GM12878 (cell line): ENCODE measurements at regions not wholly inside any gene's neighbourhood (a gene's known extent, or its start where the extent isn't known, plus 50 kb on each side); places are given as distances from the start of the nearest gene placed in this dataset.

ENCODE experiments used
- ATAC-seq: fragments of 200-7000 bp; cut with Tn5 transposase; 3 replicates; pipeline ENCODE4 v1.9.1; 2020; ENCODE audit warnings: mild to moderate bottlenecking, moderate library complexity
- BruUV-seq: library from RNA; stranded (reverse); fragments of 400-500 nt; replicated peaks from 2 replicates; lab custom pipeline; 2021; lab: Mats Ljungman, UMichigan
- CTCF ChIA-PET: fragments of 300-600 bp; sonication (Branson Sonifier 250); formaldehyde crosslinking; extraction: SDS; loops from one replicate; lab custom pipeline; 2021; ENCODE audit warnings: inconsistent platforms; lab: Yijun Ruan, JAX
- POLR2A ChIA-PET: fragments of 350-600 bp; formaldehyde crosslinking; extraction: SDS; loops from one replicate; lab custom pipeline; 2021; ENCODE audit warnings: inconsistent platforms; lab: Charles Lee
- RAD21 ChIA-PET: fragments of 300-600 bp; sonication (Branson Sonifier 250); formaldehyde crosslinking; loops from one replicate; lab custom pipeline; 2023; ENCODE audit warnings: antibody characterized with exemption; ENCODE audit not compliant: unreplicated experiment; lab: Charles Lee
- SMC1A ChIA-PET: fragments of 300-600 bp; sonication (Branson Sonifier 250); formaldehyde crosslinking; loops from one replicate; lab custom pipeline; 2023; ENCODE audit not compliant: unreplicated experiment, uncharacterized antibody; lab: Charles Lee
- DNase-seq: peaks from one replicate; pipeline ENCODE4 v3.0.0-alpha.2; 2011; ENCODE audit warnings: low read depth, low spot score
- FAIRE-seq: peaks from 3 replicates; lab custom pipeline; 2011; peaks lifted over from hg19 to GRCh38; lab: Jason Lieb, UNC
- H2AFZ ChIP-seq: 2 replicates; pipeline ENCODE4 v1.6.0; 2011; ENCODE audit warnings: low read depth, low read length, control low read depth; ENCODE audit not compliant: control insufficient read depth
- H3K27ac ChIP-seq: 2 replicates; pipeline ENCODE4 v1.5.1; 2011; ENCODE audit warnings: control low read depth; ENCODE audit not compliant: control insufficient read depth, insufficient read depth
- H3K27me3 ChIP-seq, 2 experiments: replicated peaks in 1 of 2; 2 replicates each; pipeline versions ENCODE4 v1.6.0 to v1.6.1; 2011; ENCODE audit warnings: low read length in 1 of 2; ENCODE audit not compliant: control insufficient read depth in 2 of 2, insufficient read depth in 2 of 2
- H3K36me3 ChIP-seq, 2 experiments: 2 replicates each; pipeline ENCODE4 v1.5.1; 2011; ENCODE audit warnings: low read length in 1 of 2; ENCODE audit not compliant: control insufficient read depth in 2 of 2, insufficient read depth in 2 of 2
- H3K4me1 ChIP-seq: 2 replicates; pipeline ENCODE4 v1.6.1; 2011; ENCODE audit warnings: mild to moderate bottlenecking, low read length, moderate library complexity, mixed read lengths; ENCODE audit not compliant: control insufficient read depth, insufficient read depth
- H3K4me2 ChIP-seq: 2 replicates; pipeline ENCODE4 v1.6.0; 2011; ENCODE audit warnings: control low read depth; ENCODE audit not compliant: control insufficient read depth, insufficient read depth
- H3K4me3 ChIP-seq: fragments of 200-600 bp; sonication (generic); 2 replicates; pipeline ENCODE4 v1.5.1; 2016
- H3K79me2 ChIP-seq: 2 replicates; pipeline ENCODE4 v1.6.0; 2011; ENCODE audit warnings: low read length; ENCODE audit not compliant: control insufficient read depth, insufficient read depth
- H3K9ac ChIP-seq: 2 replicates; pipeline ENCODE4 v1.8.0; 2011; ENCODE audit warnings: low read length, control low read depth, mixed read lengths; ENCODE audit not compliant: control insufficient read depth, insufficient read depth
- H3K9me3 ChIP-seq: replicated peaks from 3 replicates; pipeline ENCODE4 v1.5.1; 2011; ENCODE audit warnings: mild to moderate bottlenecking, low read length; ENCODE audit not compliant: control insufficient read depth, insufficient read depth
- H4K20me1 ChIP-seq: 2 replicates; pipeline ENCODE4 v1.6.0; 2011; ENCODE audit not compliant: control insufficient read depth, insufficient read depth
- BACH1 ChIP-seq: fragments of 450-650 bp; IDR thresholded peaks from 2 replicates; pipeline ENCODE4 v1.6.1; 2017; ENCODE audit warnings: mild to moderate bottlenecking, borderline replicate concordance
- BCL11A ChIP-seq: IDR thresholded peaks from 2 replicates; pipeline ENCODE4 v1.6.1; 2011; ENCODE audit warnings: low read depth, low read length
- EGR1 ChIP-seq, 2 experiments: IDR thresholded peaks; 1 replicate in 1 of 2; 2 replicates in 1 of 2; pipeline ENCODE4 v1.6.1; 2011 to 2012; ENCODE audit warnings: low read depth in 2 of 2, low read length in 2 of 2, borderline replicate concordance in 1 of 2, mild to moderate bottlenecking in 1 of 2, moderate library complexity in 1 of 2
- EZH2 ChIP-seq: IDR thresholded peaks from 2 replicates; pipeline ENCODE4 v1.6.1; 2012; ENCODE audit warnings: low read depth, mild to moderate bottlenecking, control low read depth, inconsistent platforms, low read length, borderline replicate concordance; ENCODE audit not compliant: control insufficient read depth
- GATAD2B ChIP-seq: fragments of 450-650 bp; conservative IDR thresholded peaks from 2 replicates; pipeline ENCODE4 v1.6.1; 2017; ENCODE audit warnings: low read depth, mild to moderate bottlenecking, moderate library complexity
- IRF4 ChIP-seq: IDR thresholded peaks from 2 replicates; pipeline ENCODE4 v1.6.1; 2011; ENCODE audit warnings: low read depth, low read length
- NFYA ChIP-seq: IDR thresholded peaks from 2 replicates; pipeline ENCODE4 v1.6.1; 2011; ENCODE audit warnings: low read depth, mild to moderate bottlenecking, low read length, improper control_type of control experiment, borderline replicate concordance
- NRF1 ChIP-seq: conservative IDR thresholded peaks from 2 replicates; pipeline ENCODE4 v1.6.1; 2011; ENCODE audit warnings: mild to moderate bottlenecking, low read depth, low read length, improper control_type of control experiment
- POLR2AphosphoS2 ChIP-seq: IDR thresholded peaks from 2 replicates; pipeline ENCODE4 v1.6.1; 2011; ENCODE audit warnings: low read depth, mild to moderate bottlenecking, low read length, improper control_type of control experiment, moderate library complexity
- POU2F2 ChIP-seq: IDR thresholded peaks from 3 replicates; pipeline ENCODE4 v1.6.1; 2011; ENCODE audit warnings: low read depth, mild to moderate bottlenecking, low read length, borderline replicate concordance
- RAD21 ChIP-seq: IDR thresholded peaks from 2 replicates; pipeline ENCODE4 v1.6.1; 2011; ENCODE audit warnings: mild to moderate bottlenecking, low read depth, low read length, moderate library complexity; ENCODE audit not compliant: insufficient read depth
- SMAD1 ChIP-seq: fragments of 450-650 bp; IDR thresholded peaks from 2 replicates; pipeline ENCODE4 v1.6.1; 2018; ENCODE audit warnings: mild to moderate bottlenecking, low read depth; ENCODE audit not compliant: partially characterized antibody
- SMAD5 ChIP-seq: IDR thresholded peaks from 2 replicates; pipeline ENCODE4 v1.6.1; 2016; ENCODE audit warnings: antibody characterized with exemption, low read depth
- WGBS: methylation state at CpG from one replicate; pipeline ENCODE4 v1.1.6; 2016; ENCODE audit warnings: low lambda C conversion rate; ENCODE audit not compliant: insufficient replicate concordance, insufficient coverage; ENCODE audit errors: missing lambda C conversion rate; 5-methylcytosine and 5-hydroxymethylcytosine counted together
- in situ Hi-C: fragments of 300-500 bp; cut with MboI; formaldehyde crosslinking; loops from 9 replicates; pipeline ENCODE4 v1.14.3; 2018; ENCODE audit warnings: mixed read lengths
- intact Hi-C: fragments of 100-400 bp; cut with micrococcal nuclease; formaldehyde crosslinking; loops from one replicate; pipeline ENCODE4 v1.14.2; 2022; ENCODE audit not compliant: unreplicated experiment
- TF ChIP-seq, protein P1 (sequence below): fragments of 450-650 bp; IDR thresholded peaks from 2 replicates; pipeline ENCODE4 v1.6.1; 2016; ENCODE audit warnings: mild to moderate bottlenecking, moderate library complexity, borderline replicate concordance
- TF ChIP-seq, protein P2 (sequence below): fragments of 450-650 bp; IDR thresholded peaks from 2 replicates; pipeline ENCODE4 v1.6.1; 2017; ENCODE audit warnings: mild to moderate bottlenecking, low read depth, inconsistent platforms; ENCODE audit not compliant: poor library complexity, severe bottlenecking
- TF ChIP-seq, protein P3 (sequence below): fragments of 450-650 bp; formaldehyde crosslinking; IDR thresholded peaks from 2 replicates; pipeline ENCODE4 v1.4.0; 2022; ENCODE audit warnings: mild to moderate bottlenecking, moderate library complexity

DNA sequence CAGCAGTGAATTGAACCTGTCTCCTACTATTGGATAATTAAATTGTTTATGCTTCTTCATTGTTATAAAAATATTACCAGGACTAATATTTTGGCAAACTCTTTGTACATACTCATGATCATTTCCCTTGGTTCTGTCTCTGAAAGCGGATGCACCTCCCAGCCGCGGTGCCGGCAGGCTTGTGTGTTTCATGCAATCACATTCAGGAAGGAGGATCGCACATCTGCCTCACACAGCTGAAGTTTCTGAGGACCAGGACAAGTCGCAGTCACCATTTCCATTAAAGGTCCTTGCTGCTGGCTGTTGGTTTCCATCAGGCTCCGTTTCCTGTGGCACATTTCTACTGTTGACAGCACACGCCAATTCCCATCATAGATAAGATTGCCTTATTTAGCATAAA is 117.8 kb upstream of the SHH start:
- H3K27me3 ChIP-seq, result peaks cover 0 to 2% of the 10 kb centered on the region in 2 experiments; a peak in 2 of 4 replicates
- ChIA-PET POLR2A (no interaction called here), RAD21 (no interaction called here), CTCF (no interaction called here), SMC1A (no interaction called here)
- H3K36me3 ChIP-seq, result no peaks in the 10 kb centered on the region
- DNase-seq (no peak), ATAC-seq (no peak), FAIRE-seq (no peak)
- no peak overlapping the region for H3K9ac ChIP-seq
- no TSS peak for BruUV-seq
- no peaks in the 10 kb centered on the region for H3K79me2 ChIP-seq
- no peak overlapping the region for H2AFZ ChIP-seq
- intact Hi-C loops (no loop called here), in situ Hi-C loops (no loop called here)
- H3K9me3 ChIP-seq, result no peaks in the 10 kb centered on the region
- no peaks in the 10 kb centered on the region for H3K4me1 ChIP-seq
- H3K27ac ChIP-seq, result no peak overlapping the region
- H4K20me1 ChIP-seq, result no peaks in the 10 kb centered on the region
- WGBS, result 62% methylated on average over 8 of the region's 8 CpGs
- no peak overlapping the region for H3K4me3 ChIP-seq
- no peak overlapping the region for H3K4me2 ChIP-seq
- no peak for TF ChIP-seq BCL11A
- no peak for TF ChIP-seq SMAD5
- TF ChIP-seq EZH2, result no peak
- TF ChIP-seq RAD21, result no peak
- TF ChIP-seq NRF1, result no peak
- TF ChIP-seq EGR1 (IDR thresholded peaks at IDR 0.05; ENCODE audit: borderline replicate concordance in 1 of 2, low read depth in 2 of 2, low read length in 2 of 2), result no peak
- TF ChIP-seq POLR2AphosphoS2, result no peak
- no peak for TF ChIP-seq BACH1
- TF ChIP-seq NFYA, result no peak
- no peak for TF ChIP-seq POU2F2
- no peak for TF ChIP-seq GATAD2B
- TF ChIP-seq, protein P1, sequence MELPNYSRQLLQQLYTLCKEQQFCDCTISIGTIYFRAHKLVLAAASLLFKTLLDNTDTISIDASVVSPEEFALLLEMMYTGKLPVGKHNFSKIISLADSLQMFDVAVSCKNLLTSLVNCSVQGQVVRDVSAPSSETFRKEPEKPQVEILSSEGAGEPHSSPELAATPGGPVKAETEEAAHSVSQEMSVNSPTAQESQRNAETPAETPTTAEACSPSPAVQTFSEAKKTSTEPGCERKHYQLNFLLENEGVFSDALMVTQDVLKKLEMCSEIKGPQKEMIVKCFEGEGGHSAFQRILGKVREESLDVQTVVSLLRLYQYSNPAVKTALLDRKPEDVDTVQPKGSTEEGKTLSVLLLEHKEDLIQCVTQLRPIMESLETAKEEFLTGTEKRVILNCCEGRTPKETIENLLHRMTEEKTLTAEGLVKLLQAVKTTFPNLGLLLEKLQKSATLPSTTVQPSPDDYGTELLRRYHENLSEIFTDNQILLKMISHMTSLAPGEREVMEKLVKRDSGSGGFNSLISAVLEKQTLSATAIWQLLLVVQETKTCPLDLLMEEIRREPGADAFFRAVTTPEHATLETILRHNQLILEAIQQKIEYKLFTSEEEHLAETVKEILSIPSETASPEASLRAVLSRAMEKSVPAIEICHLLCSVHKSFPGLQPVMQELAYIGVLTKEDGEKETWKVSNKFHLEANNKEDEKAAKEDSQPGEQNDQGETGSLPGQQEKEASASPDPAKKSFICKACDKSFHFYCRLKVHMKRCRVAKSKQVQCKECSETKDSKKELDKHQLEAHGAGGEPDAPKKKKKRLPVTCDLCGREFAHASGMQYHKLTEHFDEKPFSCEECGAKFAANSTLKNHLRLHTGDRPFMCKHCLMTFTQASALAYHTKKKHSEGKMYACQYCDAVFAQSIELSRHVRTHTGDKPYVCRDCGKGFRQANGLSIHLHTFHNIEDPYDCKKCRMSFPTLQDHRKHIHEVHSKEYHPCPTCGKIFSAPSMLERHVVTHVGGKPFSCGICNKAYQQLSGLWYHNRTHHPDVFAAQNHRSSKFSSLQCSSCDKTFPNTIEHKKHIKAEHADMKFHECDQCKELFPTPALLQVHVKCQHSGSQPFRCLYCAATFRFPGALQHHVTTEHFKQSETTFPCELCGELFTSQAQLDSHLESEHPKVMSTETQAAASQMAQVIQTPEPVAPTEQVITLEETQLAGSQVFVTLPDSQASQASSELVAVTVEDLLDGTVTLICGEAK, result no peak
- TF ChIP-seq, protein P2, sequence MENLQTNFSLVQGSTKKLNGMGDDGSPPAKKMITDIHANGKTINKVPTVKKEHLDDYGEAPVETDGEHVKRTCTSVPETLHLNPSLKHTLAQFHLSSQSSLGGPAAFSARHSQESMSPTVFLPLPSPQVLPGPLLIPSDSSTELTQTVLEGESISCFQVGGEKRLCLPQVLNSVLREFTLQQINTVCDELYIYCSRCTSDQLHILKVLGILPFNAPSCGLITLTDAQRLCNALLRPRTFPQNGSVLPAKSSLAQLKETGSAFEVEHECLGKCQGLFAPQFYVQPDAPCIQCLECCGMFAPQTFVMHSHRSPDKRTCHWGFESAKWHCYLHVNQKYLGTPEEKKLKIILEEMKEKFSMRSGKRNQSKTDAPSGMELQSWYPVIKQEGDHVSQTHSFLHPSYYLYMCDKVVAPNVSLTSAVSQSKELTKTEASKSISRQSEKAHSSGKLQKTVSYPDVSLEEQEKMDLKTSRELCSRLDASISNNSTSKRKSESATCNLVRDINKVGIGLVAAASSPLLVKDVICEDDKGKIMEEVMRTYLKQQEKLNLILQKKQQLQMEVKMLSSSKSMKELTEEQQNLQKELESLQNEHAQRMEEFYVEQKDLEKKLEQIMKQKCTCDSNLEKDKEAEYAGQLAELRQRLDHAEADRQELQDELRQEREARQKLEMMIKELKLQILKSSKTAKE, result no peak
- TF ChIP-seq, protein P3, sequence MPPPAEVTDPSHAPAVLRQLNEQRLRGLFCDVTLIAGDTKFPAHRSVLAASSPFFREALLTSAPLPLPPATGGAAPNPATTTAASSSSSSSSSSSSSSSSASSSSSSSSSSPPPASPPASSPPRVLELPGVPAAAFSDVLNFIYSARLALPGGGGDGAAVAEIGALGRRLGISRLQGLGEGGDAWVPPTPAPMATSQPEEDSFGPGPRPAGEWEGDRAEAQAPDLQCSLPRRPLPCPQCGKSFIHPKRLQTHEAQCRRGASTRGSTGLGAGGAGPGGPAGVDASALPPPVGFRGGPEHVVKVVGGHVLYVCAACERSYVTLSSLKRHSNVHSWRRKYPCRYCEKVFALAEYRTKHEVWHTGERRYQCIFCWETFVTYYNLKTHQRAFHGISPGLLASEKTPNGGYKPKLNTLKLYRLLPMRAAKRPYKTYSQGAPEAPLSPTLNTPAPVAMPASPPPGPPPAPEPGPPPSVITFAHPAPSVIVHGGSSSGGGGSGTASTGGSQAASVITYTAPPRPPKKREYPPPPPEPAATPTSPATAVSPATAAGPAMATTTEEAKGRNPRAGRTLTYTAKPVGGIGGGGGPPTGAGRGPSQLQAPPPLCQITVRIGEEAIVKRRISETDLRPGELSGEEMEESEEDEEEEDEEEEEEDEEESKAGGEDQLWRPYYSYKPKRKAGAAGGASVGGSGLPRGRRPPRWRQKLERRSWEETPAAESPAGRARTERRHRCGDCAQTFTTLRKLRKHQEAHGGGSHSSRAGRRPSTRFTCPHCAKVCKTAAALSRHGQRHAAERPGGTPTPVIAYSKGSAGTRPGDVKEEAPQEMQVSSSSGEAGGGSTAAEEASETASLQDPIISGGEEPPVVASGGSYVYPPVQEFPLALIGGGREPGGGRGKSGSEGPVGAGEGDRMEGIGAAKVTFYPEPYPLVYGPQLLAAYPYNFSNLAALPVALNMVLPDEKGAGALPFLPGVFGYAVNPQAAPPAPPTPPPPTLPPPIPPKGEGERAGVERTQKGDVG (CRISPR knock-in tag), result no peak
- no peak for TF ChIP-seq SMAD1
- TF ChIP-seq IRF4, result no peak
